ENCODE measurements at regions not wholly inside any gene's neighbourhood (a gene's known extent, or its start where the extent isn't known, plus 50 kb on each side); places are given as distances from the start of the nearest gene placed in this dataset.

DNA sequence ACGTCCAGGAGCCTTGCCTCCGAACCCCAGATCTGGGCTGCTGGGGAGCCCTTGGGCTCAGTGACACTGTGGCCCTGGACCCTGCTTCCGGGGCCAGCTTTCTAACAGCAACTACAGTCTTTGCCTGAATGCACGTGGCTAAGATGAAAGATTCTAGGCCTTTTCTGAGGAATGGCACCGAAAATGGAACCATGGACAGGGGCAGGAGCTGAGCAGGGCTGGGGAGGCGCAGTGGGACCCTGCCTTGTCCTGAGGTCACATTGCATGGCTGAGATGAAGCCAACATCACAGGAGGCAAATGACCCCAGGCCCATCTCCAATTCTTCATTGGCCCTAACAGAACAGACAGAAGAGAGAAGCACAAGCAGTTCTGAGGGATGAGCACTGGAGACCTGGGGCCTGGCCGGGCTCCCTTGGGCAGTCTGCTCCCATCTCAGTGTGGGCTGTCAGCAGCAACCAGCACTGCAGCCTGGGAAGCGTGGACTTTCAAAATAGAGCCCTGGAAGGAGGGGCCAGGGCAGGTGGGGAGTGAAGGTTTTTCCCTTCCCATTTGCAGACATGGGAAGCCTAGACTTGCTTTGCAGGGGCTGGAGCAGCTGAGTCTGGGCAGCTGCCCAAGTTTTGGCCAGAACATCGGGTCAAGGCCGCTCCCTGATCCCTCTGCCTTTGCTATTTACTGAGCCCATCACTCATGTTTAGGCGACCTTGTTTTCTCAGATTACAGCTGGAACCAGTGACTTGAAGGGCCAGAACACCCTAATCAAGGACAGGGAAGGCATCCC, 114.4 kb upstream of the TCERG1L start:
- no peak for DNase-seq

DNA sequence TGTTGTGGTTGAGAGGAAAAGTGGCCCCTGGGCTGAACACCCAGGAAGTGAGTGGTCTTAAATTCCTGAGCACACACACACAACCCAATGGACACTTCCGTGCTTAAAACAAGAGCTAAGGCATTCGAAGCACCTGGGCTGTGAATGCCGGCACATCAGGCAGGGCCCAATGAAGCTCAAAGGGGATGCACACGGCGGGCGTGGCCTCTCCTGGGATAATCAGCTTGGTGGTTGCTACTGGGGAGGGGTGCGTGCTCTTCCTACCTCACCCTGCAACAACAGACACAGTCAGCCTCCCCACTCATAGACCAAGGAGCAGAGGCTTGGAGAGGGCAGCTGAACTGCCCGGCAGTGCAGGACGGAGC, 115.0 kb upstream of the TCERG1L start:
- no peak for DNase-seq

DNA sequence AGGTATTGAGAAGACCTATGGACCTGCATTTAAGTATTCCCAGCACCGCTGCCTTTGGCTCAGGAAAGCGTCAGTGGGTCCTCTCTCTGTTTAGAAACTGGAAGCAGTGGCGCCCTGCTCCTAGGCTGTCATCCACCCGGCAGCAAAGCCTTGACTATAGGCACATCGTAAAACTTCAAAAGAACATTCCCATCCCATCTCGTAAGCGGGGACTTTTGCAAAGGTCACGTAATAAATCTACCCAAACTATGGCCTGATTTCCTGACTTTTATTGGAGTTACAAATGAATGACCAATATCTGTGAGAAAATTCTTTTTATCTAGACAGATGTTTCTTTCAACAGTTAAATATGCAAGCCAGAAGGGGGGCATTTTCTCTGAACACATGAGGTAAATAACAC, 115.8 kb upstream of the TCERG1L start:
- DNase-seq = no peak

DNA sequence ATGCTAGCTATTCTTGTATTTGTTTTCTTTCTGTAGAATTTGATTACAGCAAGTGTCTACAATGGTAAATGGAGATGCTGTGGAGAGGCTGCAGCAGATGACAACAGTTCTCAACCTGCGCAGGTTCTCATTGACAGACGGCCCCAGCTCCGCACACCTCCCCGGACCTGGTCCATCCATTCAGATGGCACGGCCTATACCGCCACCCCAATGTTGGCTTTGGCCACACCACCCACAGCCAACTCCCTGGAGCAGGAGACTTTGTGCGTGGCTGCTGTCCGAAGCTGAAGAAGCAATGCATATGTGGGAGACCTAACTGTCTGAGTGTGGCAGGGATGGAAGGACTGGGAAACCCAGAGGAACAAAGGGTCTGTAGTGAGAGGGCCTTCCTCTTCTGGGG, 116.4 kb upstream of the TCERG1L start:
- no peak for DNase-seq

DNA sequence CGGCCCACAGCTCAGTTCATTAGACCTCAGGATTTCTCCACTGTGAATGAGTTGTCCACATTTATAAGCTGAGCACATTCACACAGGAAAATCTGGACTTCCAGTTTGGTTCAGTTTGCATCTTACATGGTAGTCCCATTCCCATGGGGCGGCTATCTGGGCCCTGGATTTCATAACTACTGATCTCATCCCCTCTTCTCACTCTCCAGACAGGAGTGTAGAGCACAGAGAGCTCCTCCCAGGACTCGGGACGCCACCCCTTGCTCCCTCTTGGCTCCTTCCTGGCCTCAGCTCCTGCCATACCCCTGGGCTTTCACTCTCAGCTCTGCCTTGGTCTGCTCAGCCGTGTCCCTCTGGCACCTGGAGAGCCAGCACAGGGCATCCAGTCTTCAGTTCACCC, 117.6 kb upstream of the TCERG1L start:
- DNase-seq = no peak

DNA sequence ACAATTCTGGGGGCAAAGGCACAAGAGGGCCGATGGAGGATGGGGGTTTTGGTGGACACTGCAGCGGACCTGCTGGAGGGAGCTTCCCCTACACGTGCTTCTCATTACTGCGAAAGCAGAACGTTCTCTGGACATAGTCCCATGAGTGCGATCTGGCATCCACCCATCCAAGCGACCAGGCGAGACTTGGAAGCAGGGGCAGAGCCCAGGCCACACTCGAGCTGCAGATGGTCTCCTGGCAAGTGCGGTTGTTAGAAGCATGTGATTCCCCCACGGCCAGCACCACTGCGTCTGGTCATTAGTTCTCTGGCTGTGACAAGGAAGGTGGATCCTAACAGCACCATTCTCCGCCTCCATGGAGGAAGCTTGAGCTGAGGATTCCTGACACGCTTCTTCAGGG, 118.4 kb upstream of the TCERG1L start:
- no peak for DNase-seq

DNA sequence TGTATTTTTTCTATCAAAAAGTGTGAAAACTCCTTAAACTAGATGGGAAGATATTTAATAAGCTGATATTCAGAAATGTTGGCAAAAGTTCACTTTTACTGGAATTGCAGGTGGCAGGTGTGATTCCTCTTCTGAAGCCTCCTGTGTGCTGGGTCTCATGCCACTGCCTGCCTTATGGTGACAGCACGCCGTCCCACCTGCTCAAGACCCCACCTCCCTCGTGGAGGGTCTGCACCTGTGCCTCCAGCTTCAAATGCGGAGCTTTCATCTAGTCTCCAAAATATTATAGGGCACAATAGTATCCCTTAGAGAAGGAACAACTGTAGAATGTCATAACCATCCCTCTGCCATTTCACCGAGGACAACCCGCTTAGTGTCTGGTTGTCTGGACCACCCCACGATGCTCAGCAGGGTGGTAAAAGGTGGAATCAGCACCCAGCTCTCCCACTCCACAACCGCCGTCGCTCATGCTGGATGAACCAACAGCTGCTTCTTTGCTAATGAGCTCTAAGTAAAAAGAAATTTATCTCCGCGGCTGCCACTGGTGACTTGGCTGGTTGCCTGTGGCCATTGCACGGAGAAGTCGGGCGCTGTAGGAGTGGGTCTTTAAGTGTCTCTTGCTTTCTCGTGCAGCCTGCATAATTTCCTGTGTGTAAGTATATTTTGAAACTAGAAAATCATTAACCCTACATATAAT, 119.3 kb upstream of the TCERG1L start:
- no peak for DNase-seq

DNA sequence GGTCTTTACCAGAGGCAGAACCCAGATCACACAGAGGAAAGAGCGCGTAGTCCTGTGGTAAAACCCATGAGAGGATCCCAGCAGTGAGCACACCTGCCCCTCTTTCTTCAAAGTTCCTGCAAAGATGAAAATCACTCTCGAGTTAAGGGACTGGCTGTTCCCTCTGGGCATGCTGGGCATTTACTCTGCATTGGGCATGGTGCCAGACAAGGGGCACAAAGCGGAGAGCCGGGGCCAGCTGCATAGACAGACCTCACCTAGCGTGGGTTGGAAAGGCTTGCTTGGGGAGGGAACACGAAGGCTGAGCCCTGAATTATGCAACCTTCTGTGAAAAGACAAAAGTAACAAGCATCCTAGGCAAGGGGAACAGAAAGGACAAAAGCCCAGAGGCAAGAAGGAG, 120.0 kb upstream of the TCERG1L start:
- DNase-seq = no peak

DNA sequence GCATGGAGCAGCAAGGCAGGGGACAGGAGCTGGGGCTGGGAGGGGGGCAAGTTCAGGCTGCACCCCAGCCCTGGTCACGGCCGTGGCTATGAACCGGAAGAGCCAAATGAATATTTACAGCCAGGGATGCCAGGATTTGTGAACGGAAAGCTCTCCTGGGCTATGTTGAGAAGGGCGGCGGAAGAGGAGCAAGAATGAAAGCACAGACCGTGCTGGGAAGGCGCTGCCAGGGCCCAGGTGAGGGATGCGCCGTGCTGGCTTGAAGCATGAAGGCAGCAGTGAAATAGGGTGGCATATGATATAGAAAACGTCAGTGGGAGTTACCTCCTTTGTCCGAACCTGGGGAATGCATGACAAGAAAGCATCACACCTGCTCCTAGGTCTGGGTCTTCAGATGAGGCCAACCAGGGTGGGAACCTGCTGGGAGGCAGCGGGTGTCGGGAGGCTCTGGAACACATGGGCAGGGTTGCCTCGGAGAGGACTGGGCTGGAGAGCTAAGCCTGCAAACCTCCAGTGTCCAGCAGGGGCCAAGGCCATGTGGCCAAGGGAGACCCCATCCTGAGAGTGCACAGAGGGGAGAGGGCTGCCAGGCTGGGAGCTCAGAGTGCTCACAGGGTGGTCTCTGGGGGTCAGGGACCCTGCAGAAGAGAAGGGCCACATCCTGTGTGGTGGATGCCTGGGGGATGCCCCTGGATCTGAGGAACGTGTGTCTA, 120.6 kb upstream of the TCERG1L start:
- no peak for DNase-seq

DNA sequence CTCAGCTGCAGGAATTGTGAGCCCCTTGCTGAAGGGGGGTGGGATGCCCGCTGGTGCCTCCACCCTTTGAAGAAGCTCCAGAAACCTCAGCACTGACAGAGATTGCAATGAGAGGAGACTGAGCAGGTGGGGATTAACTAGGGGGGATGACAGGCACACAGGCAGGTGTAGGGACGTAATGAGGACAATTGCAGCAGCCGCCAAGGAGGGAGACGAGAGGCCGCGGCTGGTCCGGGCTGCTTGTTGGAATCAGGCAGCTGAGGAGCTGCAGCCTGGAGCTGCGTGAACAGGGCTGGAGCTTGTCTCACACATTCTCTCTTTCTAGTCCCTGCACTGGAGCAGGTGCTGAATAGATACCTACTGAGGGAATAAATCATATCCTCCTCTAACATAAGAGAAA, 122.0 kb upstream of the TCERG1L start:
- DNase-seq = no peak

DNA sequence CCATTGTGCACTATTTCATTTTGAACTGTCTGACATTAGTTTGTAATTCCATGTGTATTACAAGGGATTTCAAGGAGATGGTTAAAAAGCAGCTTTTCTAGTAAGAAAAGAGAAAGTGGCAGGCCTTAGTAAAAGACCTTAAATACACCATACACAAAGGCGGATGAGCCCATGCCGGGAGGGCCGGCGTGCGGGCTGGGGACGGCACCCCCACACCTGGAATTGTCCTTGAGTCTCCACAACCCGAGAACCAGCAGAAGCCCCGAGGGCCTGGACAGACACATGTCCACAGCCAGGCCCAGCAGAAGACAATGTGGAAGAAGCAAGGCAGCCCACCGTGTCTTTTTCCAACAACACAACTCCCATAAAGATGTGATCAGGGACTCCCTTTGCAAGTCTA, 123.7 kb upstream of the TCERG1L start:
- no peak for DNase-seq

DNA sequence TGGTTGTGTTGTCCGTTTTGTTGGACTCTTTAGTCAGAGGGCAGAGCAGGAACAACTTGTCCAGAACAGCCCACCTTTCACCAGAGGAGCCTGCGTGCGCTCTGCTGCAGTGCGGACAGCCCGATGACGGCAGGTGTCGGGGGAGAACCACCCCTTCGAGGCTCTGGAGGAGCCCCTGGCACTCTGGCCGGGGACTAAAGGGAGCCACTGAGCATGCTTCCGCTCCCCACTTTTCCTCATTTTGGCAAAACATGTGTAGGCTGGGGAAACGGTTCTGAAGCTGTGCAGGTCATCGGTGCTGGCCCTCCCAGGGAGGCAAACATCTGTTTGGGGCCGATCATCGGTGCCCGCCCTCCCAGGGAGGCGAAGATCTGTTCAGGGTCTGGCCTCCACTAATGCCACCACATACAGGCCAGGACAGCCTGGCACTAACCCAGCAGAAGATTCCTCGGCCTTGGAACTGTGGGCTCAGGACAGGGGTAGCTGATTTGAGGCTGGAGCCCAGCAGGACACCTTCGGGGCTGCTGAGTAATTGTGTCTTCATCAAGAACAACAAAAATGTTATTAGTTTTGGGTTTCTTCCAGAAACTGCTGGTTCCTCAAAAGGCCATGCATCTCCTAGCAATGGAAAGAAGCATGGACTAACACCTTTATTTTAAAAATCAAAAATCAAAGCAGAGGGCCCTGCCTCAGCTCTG, 124.4 kb upstream of the TCERG1L start:
- DNase-seq = no peak

DNA sequence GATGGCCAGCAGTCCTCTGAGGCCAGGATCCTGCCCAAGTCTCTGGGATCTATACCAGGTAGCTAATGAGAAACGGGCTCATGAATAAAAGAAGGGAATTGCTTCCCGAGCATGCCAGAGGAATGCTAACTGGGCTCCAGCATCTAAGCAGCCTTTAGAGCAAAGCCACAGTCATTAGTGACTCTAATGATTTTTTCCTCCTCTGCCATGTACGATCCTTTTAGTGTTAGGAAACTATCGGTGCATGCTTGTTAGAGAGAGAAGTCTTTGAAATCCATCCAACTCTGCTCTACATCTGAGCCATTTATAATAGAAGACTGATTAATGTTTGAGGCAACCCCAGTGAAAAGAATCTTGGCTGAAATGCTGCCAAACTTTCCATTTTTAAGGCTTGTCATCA, 124.9 kb upstream of the TCERG1L start:
- DNase-seq = no peak

DNA sequence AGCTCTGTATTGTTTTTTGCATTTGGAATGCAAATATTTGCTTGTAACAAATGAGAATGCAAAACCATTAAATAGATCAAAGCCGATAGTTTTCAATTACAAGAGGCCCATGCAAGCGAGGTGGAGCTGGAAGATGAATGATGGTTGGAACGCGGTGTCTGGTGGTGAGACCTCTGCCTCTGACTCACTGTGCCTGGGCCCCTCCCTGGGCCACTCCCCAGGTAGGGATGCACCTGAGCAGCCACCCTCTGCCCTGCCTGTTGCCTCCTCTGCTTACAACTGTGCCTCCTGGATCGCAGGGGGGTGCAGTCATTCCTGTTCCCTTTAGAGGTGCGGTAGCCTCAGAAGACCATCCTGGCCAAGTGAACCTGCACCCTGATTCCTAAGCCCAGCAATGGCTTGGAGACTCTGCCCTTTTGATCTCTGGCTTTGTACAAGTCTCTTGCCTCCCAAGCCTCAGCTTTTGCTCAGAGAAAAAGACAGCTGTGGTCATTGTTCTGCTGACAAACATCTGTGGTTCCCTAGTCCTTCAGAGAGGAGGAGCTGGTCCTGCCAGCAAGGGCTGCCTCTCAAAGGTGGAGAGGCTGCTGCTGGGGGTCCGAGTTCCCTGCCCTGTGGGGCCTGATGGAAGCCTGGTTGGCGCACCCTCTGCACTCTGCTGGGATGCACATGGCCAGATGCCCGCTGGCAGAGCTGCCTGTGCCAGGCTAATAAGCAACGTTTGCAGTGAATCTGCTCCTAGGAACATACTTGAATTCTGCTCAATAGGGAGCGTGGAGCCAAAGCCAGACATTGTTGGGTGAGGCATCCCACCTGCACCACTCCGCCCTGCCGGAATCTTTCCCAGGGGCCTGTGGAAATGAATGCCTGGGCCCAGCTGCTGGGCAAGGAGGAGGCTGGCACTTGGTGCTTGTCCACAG, 126.3 kb upstream of the TCERG1L start:
- DNase-seq = no peak

DNA sequence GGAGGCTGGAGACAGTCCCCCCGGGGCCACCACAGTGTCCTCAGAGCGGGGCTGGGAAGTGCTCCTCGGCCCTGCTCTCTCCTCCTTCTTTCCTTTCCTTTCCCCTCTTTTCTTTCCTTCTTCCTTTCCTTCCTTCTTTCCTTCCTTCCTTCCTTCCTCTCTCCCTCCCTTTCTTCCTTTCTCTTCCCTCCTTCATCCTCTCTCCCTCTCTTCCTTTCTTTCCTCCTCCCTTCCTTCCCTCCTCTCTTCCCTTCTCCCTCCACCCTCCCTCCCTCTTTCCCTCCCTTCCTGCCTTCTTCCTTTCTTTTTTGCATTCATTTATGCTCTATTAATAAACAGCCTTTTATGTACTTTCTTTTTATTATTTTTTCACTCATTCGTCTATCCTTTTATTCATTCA, 127.1 kb upstream of the TCERG1L start:
- no peak for DNase-seq

DNA sequence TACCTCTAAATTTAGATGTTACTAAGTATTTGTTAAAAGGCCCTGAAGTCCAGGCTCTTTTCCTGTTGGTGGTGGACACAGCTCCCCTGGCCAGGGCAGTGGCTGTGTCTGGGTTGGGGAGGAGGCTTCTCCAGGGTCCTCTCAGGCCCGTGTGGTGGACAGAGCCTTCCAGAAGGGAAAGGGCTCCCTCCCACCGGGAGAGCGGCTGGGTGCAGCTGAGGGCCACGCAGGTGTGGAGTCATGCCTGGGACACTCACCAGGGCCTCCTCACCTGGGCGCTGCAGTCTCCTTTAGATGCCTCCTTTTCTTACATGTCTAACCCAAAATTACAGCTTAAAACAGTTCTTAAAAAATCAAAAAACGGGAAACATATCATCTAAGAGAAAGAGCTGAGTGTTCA, 128.2 kb upstream of the TCERG1L start:
- no peak for DNase-seq

DNA sequence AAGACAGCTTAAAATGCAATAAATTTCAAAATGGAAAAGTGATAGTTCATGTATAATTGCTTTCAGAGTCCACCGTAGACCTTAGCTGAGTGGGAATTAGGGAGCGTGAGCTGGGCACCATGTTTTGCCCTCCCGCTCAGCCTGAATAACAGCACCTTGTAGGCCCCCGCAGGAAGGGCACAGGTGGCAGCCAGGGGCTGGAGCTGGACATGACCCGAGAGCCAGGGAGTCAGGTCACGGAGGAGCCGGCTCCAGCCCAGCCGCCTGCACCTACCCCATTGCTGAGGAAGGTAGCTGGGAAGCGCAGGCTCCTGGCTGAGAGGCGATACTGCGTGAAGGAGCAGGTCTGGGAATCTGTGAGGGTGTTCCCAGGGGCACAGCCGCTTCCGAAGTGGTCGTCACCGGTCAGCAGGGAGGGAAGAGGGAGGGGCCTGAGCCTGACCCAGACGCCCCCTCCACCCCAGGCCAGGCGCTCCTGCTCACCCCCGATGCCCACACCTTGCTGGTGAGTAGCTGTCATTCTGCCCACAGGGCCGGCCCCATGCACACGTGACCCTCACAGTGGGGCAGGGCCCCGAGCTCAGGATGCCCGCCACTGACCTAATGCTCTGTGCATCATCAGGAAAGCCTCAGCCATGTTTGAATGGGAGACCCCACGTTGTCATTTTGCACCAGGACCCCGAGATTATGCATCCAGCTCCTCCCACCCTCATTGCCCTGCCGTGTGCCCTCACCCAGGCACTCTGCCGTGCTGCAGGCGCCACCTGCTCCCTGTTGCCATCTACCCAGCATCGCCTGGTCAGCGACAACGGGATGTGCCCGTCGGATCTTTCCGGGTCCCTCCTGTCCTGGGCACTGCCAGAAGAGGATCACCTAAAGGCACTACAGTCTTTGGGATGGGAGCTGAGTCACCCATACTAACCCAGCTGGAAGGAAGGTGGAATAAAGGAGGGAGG, 129.2 kb upstream of the TCERG1L start:
- no peak for DNase-seq

DNA sequence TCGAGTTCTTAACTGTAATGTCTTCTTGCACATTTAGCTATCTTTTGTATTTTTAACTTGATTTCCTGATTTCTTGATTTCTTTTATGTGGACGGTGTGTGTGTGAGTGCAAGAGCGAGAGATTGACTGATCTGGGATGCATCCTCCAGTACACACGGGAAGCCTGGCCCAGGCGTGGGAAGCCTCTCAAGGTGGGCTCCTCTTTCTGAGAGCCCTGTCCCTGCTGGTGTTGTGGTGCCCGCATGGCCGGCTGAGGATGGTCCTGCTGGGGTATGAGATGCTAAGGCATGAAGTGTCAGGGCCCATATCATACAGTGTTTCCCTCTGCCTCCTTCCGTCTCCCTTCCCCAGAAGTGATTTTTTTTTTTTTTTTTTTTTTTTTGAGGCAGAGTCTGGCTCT, 130.8 kb upstream of the TCERG1L start:
- DNase-seq = no peak

DNA sequence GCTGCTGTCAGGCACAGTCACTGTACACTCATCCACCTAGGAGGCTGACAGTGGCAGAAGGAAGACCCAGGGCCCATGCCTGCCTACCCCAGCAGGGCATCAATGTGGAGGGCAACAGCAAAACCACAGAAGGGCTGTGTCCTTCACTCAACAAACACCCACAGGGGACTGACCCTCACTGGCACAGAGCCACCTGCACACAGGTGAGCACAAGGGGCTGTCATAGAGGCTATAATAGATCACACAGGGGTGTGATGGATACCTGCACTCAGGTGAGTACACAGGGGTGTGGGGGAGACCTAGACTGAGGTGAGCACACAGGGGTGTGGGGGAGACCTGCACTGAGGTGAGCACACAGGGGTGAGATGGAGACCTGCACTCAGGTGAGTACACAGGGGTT, 132.8 kb upstream of the TCERG1L start:
- no peak for DNase-seq

DNA sequence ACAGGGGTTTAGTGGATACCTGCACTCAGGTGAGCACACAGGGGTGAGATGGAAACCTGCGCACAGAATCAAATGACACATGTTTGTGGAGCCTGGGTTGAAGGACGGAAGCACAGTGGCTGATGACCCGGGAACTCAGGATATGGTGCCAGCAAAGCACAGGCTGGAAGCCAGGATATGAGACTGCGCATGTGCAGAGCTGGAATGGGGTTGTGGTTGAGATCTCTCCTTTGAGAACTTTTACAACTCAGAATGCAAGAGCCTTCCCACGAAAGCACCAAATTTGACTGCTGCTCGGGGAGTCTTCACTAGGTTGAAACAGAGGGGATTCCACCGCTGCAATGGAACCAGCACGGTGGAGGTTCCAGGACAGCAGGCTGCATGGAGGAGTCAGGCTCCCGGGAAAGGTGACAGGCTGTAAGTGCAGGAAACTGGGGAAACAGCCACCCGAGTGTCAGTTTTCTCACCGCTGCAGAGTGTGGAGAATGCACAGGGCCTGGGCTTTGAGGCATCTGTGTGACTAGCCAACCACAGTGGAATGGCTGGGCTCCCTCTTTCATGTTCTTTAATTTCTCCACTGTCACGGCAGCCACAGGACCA, 133.4 kb upstream of the TCERG1L start:
- DNase-seq = no peak

DNA sequence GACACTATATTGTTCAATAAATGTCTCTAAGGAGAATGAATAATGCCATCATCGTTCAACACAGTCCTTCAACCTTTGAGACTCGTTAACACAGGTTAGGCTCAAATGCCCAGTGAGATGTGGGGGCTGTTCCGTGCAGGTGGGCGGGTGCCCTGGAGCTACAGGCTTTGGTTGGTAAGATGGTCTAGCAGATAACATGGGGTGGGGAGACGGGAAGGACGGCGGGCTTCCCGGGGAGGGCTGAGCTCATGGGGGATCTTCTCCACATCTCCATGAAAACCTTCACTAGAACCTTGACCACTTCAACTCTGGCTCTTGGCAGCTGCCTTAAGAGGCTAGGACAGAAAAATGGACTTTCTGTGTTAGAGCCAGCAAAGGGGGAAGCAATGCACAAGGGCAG, 134.1 kb upstream of the TCERG1L start:
- DNase-seq = no peak

All from activated CD4-positive, alpha-beta T cell treated with anti-CD3 and anti-CD28 coated beads, Interleukin-2, amount 50 U/mL, for 16 hours (primary cell).